GM11168 (cell line): ENCODE measurements at regions not wholly inside any gene's neighbourhood (a gene's known extent, or its start where the extent isn't known, plus 50 kb on each side); places are given as distances from the start of the nearest gene placed in this dataset.

Experiments
- in situ Hi-C: fragments of 300-500 bp; cut with MboI; formaldehyde crosslinking; loops from one replicate; pipeline ENCODE4 v1.12.0; 2022; ENCODE audit warnings: low sequenced_read_pairs; ENCODE audit not compliant: unreplicated experiment

DNA sequence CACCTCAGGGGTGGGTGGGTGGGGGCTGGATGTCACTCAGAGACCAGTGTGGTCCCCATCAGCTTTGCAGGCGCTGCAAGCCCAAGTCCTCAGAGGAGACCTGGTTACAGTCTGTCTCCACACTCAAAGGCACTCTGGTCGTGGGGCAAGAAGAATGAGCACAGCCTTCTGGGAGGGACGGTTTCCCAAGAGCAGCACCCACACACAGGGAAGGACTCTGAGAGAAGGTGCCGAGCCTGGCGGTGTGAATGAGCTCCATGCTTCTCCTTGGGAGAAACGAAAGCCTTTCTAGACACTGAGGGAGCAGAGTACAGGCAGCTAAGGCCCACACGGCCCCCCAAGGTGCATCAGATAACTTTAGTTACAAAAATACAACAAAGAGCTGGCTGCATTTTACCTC is 473.6 kb downstream of the FOXO1 start:
- in situ Hi-C loops: no loop called here

DNA sequence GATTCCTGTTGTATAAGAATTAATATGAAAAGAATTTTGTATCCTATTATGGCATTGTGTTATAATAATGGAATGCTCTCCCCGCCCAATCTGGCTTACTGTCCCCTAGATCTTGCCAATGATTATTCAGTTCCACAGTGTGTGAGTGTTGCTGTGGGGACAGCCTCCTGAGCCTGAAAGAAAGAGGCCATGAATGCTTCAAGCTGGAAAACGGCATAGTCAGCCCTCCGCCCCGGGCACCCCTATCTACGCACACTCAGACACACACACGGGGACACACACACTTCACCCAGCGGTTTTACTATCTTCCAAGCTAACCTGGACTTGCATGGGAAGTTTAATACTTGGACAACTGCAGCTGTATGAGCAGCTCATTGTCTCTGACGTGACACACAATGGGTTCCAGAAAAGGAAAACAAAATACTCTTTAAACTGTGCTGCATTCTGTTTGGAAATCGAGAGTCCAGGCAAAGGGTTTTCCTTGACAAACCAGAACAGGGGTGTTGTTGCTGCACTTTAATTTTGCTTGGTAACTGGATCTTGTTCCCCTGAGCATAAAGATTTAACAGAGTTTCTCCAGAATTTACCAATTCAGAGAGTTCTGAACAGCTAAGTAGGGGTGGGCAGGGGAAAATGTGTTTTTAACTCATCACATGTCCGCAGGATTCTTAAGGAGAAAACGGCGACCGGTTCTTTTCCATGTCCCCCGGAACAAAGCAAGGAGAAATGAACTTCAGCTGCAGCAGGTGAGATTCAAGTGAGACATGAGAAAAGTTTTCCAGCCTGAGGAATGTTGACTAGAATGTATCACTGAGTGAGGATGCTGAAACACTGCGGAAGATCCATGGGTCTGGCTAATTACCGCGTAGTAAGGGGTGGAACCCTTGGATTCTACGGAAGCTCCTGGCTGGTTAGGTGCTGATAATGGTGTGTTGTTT is 472.9 kb downstream of the FOXO1 start:
- in situ Hi-C loops: no loop called here

GRCh38 chr13:40194224-40194806 is 472.1 kb downstream of the FOXO1 start:
- in situ Hi-C loops: no loop called here

GRCh38 chr13:40197049-40197448 is 469.4 kb downstream of the FOXO1 start:
- in situ Hi-C loops: loop anchor here (5.0 kb wide), 1 partner anchor 40 kb away; no protein-coding TSS in a partner anchor

DNA sequence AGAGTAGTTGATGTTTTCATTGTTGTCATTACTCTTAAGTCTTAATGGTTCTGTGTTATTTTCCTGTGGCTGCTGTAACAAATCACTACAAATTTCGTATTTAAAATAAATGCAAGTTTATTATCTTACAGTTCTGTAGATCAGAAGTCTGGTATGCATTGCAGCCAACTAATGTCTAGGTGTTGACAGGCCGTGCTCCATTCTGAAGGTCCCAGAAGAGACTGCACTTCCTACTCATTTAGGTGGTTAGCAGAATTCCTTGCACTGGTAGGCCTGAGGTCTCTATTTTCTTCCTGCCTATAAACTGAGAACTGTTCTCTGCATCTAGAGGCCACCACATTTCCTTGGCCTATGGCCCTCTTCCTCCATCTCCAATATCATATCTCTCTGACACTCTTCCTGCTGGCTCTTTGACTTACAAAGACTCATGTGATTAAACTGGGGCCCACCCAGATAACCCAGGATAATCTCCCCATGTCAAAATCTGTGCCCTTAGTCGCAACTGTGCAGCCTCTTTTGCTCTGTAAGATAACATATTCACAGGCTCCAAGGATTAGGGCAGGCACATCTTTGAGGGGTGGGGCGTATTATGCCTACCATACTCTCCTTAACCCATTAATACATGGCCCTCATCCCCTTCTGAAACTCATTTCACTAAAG is 468.4 kb downstream of the FOXO1 start:
- in situ Hi-C loops: loop anchor here (5.0 kb wide), 1 partner anchor 39 kb away; no protein-coding TSS in a partner anchor

DNA sequence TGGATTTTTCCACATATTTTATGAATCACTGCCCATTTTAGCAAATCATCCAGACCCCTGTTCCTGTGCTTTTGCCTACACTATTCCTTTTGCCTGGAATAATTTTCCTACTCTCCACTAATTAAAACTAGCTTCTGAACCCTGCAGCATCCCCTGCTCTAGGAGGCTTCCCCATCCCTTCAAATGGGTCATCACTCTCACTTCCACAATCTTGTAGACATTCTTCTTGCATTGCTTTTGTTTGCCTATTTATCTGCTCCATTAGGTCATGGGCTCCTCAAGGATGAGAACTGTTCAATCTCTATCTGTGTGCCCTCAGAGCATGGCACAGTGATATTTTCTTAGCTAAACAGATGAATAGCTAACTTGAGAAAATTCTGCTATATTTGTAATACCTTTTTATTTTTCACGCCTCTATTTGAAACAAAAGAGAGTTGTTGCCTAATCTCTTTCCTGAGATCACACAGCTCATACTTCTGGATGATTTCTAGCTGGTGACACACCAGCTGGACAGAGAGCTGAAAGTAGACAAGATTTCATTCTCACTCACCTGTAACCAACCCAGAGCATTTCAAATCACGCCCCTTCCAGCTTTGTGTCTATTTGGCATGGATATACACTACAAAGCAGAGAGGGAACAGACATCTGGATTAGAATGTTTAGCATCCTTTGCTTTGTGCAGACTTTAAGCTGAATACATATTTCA is 466.0 kb downstream of the FOXO1 start:
- in situ Hi-C loops: no loop called here

- in situ Hi-C loops: no loop called here
Measured at GRCh38 chr13:40204246-40204645, 462.2 kb downstream of the FOXO1 start.

- in situ Hi-C loops: no loop called here
Measured at GRCh38 chr13:40205771-40206240, 460.6 kb downstream of the FOXO1 start.

DNA sequence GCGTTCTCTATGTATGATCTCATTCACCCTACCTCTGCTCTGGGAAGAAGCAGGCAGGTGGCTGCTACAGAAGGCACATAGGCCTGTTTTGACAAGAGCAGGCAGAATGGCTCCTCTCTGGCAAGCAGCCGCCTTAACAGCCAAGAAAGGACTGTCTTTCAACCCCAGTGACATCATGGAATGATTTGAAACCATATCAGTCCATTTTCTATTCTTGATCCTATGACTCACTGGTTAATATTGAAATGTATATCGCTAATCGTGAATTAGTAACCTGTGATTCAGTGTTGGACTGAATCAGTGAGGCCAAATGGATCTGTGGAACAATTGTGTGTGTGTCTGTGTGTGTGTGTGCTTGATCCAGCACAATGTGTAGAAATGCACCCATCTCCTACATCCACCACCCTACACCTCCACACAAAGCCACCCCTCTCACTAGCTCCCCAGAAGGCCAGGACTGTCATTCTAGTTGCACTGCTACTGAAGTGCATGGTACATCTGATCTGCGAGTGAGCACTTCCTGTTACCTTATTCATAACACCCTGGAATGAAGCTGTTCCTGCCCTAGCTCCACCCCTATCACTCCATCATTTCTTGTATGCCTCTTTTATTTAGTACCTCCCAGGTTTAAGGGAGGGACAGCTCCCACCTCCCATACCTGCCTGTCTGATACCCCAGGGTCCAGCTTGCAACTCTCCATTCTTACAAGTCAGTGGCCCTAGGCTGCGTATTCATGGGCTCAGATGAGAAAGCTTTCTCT is 460.0 kb downstream of the FOXO1 start:
- in situ Hi-C loops: no loop called here

- in situ Hi-C loops: no loop called here
Measured at GRCh38 chr13:40207001-40207478, 459.4 kb downstream of the FOXO1 start.

DNA sequence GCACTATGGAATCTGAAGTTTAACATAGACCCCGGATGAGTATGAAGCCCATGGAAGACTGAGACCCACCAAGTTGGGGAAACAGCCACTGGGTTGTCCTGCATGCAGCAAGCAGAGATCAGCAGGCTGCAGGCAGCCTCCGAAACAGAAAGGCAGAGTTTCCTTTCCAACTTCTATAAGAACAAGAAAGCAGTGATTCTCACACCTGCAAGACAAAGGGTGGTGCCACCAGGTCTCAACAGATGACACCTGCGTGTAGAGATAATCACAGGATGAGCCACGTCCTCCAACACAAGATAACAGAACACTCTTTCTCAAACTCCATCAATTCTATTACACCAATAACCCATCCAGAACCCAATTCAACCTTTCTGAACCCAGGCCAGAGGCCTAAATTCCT is 457.9 kb downstream of the FOXO1 start:
- in situ Hi-C loops: no loop called here

DNA sequence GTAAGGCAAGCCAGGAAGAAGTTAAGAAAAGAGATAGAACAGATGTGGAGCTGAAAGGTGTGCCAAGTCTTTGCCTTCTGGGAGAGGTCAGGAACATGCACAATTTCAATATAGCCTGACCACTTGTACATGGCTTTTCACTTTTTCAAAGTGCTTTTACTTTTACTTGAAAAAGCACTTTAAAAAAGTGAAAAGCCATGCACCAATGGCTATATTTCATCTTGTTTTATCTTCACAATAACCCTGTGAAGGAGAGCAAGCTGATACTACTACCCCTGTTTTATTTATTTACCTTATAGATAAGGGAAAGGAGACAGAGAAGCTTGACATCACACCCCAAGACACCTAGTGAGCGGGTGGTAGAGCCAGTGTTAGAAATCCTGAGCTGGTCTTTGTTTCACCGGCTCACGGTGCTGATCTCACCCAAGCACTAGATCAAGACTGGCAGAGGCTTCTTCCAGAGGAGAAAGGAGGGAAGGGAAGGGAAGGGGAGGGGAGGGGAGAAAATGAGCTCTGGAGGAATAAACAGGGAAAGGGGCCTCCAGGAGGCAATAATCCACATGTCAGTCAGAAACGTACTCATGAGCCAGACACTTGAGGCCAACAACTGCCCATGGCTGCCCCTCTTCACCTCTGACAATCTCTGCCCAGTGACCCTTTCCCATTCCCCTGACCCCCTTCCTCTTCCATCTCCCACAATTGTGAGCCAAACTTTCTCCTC is 455.4 kb downstream of the FOXO1 start:
- in situ Hi-C loops: no loop called here

GRCh38 chr13:40211586-40211968 is 454.9 kb downstream of the FOXO1 start:
- in situ Hi-C loops: no loop called here

GRCh38 chr13:40213779-40214178 is 452.7 kb downstream of the FOXO1 start:
- in situ Hi-C loops: no loop called here

DNA sequence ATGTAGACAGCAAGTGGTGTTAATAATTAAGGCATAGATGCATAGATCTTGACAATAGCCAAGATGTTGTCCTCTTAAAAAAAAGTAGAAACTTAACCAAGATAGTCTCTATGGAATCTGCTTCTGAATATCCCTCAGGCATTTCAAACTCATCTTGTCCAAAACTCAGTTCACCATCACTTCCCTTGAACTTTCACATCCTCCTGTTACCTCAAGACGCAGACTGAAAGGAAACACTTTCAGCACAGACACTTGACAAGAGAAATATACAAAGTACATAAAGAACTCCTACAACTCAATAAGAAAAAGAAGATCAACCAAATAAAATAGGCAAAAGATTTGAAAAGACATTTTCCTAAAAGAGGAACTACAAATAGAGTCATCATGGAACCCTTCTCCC is 451.1 kb downstream of the FOXO1 start:
- in situ Hi-C loops: no loop called here

GRCh38 chr13:40215747-40216146 is 450.7 kb downstream of the FOXO1 start:
- in situ Hi-C loops: no loop called here

DNA sequence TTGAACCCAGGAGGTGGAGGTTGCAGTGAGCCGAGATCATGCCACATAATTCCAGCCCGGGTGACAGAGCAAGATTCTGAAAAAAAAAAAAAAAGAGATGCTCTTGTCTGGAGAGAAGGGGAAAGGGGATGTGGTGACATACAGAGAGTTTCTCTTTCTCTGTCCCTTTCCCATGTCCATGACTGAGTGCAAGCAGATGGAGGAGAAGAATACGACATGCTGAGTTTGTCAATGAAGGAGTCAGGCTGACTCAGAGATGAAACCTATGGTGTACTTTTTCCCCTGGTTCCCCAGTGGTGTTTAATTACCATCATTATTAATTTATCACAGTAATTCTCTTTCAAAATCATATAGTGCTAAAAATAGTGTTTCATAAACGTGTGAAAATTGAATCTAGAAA is 448.8 kb downstream of the FOXO1 start:
- in situ Hi-C loops: no loop called here

DNA sequence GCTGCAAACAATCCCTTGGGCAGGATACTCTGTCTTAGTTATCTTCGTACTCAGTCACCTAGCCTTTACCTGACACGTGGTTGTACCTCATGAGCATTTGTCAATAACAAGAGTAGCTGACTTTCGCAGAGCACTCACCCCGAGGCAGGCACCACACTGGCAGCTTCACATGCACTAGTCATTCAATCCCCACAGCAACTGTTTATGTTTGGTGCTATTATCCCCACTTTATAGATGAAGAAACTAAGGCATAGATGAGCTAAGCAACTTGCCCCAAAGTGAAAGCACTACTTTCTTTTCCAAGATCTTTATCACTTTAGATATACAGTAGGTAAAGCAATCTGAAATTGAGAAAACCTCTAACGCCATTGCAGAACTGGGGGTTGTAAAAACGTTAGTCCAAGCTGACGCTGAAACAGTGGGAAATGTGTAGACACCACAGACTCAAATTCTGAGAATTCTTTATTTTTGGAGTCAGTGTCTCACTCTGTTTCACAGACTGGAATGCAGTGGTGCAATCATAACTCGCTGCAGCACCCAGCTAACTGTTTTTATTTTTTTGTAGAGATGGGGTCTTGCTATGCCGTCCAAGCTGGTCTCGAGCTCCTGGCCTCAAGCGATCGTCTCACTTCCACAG is 446.0 kb downstream of the FOXO1 start:
- in situ Hi-C loops: no loop called here

DNA sequence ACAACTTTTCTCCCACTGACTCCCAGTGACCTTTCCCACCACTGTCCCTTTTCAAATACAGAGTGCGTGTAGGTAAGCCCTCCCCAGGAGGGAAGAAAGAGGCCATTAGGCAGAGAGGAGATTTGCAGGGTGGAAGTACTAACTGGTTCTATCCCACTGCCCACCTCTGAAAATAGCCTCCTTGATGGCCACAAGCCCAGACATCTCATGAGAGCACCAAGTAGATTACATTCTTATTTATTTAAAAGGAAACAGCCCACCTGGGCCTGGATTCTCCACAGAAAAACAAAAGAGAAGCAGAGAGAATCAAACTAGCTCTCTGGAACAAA is 445.3 kb downstream of the FOXO1 start:
- in situ Hi-C loops: no loop called here
